DND-41 (cell line): ENCODE measurements at regions not wholly inside any gene's neighbourhood (a gene's known extent, or its start where the extent isn't known, plus 50 kb on each side); places are given as distances from the start of the nearest gene placed in this dataset.

ENCODE experiments used
- ATAC-seq: fragments of 200-7000 bp; cut with Tn5 transposase; 3 replicates; pipeline ENCODE4 v1.9.1; 2021; ENCODE audit warnings: low read depth; ENCODE audit not compliant: insufficient read depth
- DNase-seq: peaks from one replicate; pipeline ENCODE4 v3.0.0-alpha.2; 2020
- H2AFZ ChIP-seq: 2 replicates; pipeline ENCODE4 v1.6.0; 2012; ENCODE audit warnings: low read depth, low read length
- H3K27ac ChIP-seq: 2 replicates; pipeline ENCODE4 v1.5.1; 2012; ENCODE audit warnings: low read length, inconsistent platforms
- H3K27me3 ChIP-seq: fragments of 200-600 bp; sonication (generic); 2 replicates; pipeline ENCODE4 v1.6.0; 2012; ENCODE audit warnings: low read length, mild to moderate bottlenecking, inconsistent platforms; ENCODE audit not compliant: insufficient read depth, poor library complexity
- H3K36me3 ChIP-seq: 2 replicates; pipeline ENCODE4 v1.5.1; 2012; ENCODE audit warnings: low read length, inconsistent platforms; ENCODE audit not compliant: insufficient read depth
- H3K4me1 ChIP-seq: 2 replicates; pipeline ENCODE4 v1.5.1; 2012; ENCODE audit warnings: mild to moderate bottlenecking, low read length; ENCODE audit not compliant: insufficient read depth
- H3K4me2 ChIP-seq: 2 replicates; pipeline ENCODE4 v1.6.0; 2012; ENCODE audit warnings: mild to moderate bottlenecking, moderate library complexity, low read length, inconsistent platforms; ENCODE audit not compliant: insufficient read depth
- H3K4me3 ChIP-seq, 2 experiments: fragments of 200-600 bp in 1 of 2; shearing (Covaris generic) in 1 of 2; 2 replicates each; pipeline ENCODE4 v1.5.1; 2012 to 2016; ENCODE audit warnings: inconsistent platforms in 2 of 2, low read length in 2 of 2, mild to moderate bottlenecking in 2 of 2, low read depth in 1 of 2, moderate library complexity in 1 of 2
- H3K79me2 ChIP-seq: 2 replicates; pipeline ENCODE4 v1.6.0; 2012; ENCODE audit warnings: low read length, inconsistent platforms; ENCODE audit not compliant: insufficient read depth
- H3K9ac ChIP-seq: 2 replicates; pipeline ENCODE4 v1.6.0; 2012; ENCODE audit warnings: low read depth, mild to moderate bottlenecking, inconsistent platforms, low read length, moderate library complexity
- H3K9me3 ChIP-seq: 2 replicates; pipeline ENCODE4 v1.5.1; 2012; ENCODE audit warnings: low read length, moderate library complexity, mild to moderate bottlenecking, inconsistent platforms; ENCODE audit not compliant: insufficient read depth, severe bottlenecking
- H4K20me1 ChIP-seq: 2 replicates; pipeline ENCODE4 v1.6.0; 2012; ENCODE audit warnings: low read length; ENCODE audit not compliant: insufficient read depth
- CTCF ChIP-seq: IDR thresholded peaks from 2 replicates; pipeline ENCODE4 v1.5.1; 2012; ENCODE audit warnings: borderline replicate concordance, low read length, moderate library complexity, mild to moderate bottlenecking; ENCODE audit not compliant: poor library complexity, severe bottlenecking; ENCODE audit errors: extremely low read depth
- EZH2 ChIP-seq: IDR thresholded peaks from 3 replicates; pipeline ENCODE4 v1.6.1; 2012; ENCODE audit warnings: borderline replicate concordance, low read depth, mild to moderate bottlenecking, moderate library complexity, low read length, inconsistent platforms; ENCODE audit not compliant: severe bottlenecking

- no peak for TF ChIP-seq CTCF
- Histone ChIP-seq H3K9me3 (no peaks in the 10 kb centered on the region), H3K27me3 (no peaks in the 10 kb centered on the region), H3K4me3 (no peak overlapping the region), H3K79me2 (no peaks in the 10 kb centered on the region), H3K36me3 (no peaks in the 10 kb centered on the region), H2AFZ (no peak overlapping the region), H4K20me1 (no peaks in the 10 kb centered on the region), H3K4me2 (no peak overlapping the region), H3K9ac (no peak overlapping the region), H3K27ac (no peak overlapping the region), H3K4me1 (no peaks in the 10 kb centered on the region)
- DNase-seq, result no peak
- ATAC-seq, result no peak
These were observed 101.9 kb upstream of the SLC5A9 start for GRCh38 chr1:48120621-48121020.

- no peaks in the 10 kb centered on the region for H3K9me3 ChIP-seq
- H3K79me2 ChIP-seq, result no peaks in the 10 kb centered on the region
- H4K20me1 ChIP-seq, result no peaks in the 10 kb centered on the region
- TF ChIP-seq EZH2, result no peak
- TF ChIP-seq CTCF, result no peak
- DNase-seq (no peak), ATAC-seq (no peak)
- H3K4me1 ChIP-seq, result no peaks in the 10 kb centered on the region
- H3K36me3 ChIP-seq, result no peaks in the 10 kb centered on the region
- H2AFZ ChIP-seq, result no peak overlapping the region
- H3K9ac ChIP-seq, result no peak overlapping the region
- H3K27me3 ChIP-seq, result no peaks in the 10 kb centered on the region
- no peak overlapping the region for H3K27ac ChIP-seq
- H3K4me3 ChIP-seq, result no peak overlapping the region
- H3K4me2 ChIP-seq, result no peak overlapping the region
These were observed 106.7 kb upstream of the SLC5A9 start for GRCh38 chr1:48115835-48116234.

- no peak for DNase-seq
- no peaks in the 10 kb centered on the region for H3K4me1 ChIP-seq
- no peaks in the 10 kb centered on the region for H3K27me3 ChIP-seq
- ATAC-seq, result no peak
- no peak overlapping the region for H3K4me3 ChIP-seq
- TF ChIP-seq EZH2 (no peak), CTCF (no peak)
- no peak overlapping the region for H3K4me2 ChIP-seq
- no peaks in the 10 kb centered on the region for H3K36me3 ChIP-seq
- H3K79me2 ChIP-seq, result no peaks in the 10 kb centered on the region
- H3K27ac ChIP-seq, result no peak overlapping the region
- H3K9ac ChIP-seq, result no peak overlapping the region
- no peaks in the 10 kb centered on the region for H3K9me3 ChIP-seq
- no peak overlapping the region for H2AFZ ChIP-seq
- no peaks in the 10 kb centered on the region for H4K20me1 ChIP-seq
These were observed 107.7 kb upstream of the SLC5A9 start for GRCh38 chr1:48114596-48115382.
